IMR-90 (cell line): ENCODE measurements at regions not wholly inside any gene's neighbourhood (a gene's known extent, or its start where the extent isn't known, plus 50 kb on each side); places are given as distances from the start of the nearest gene placed in this dataset.

Source experiments
- ATAC-seq: fragments of 200-7000 bp; cut with Tn5 transposase; 2 replicates; pipeline ENCODE4 v1.9.1; 2020; ENCODE audit warnings: low read depth, mild to moderate bottlenecking, moderate library complexity
- BruUV-seq: library from RNA; stranded (reverse); fragments of 400-500 nt; replicated peaks from 2 replicates; lab custom pipeline; 2021; lab: Mats Ljungman, UMichigan
- CTCF ChIA-PET: fragments of 300-600 bp; formaldehyde crosslinking; extraction: SDS; loops from one replicate; lab custom pipeline; 2021; ENCODE audit warnings: antibody characterized with exemption; lab: Yijun Ruan, JAX
- POLR2A ChIA-PET: fragments of 300-600 bp; sonication (Branson Sonifier 250); formaldehyde crosslinking; loops from one replicate; lab custom pipeline; 2022; ENCODE audit warnings: antibody characterized with exemption; ENCODE audit not compliant: unreplicated experiment; lab: Charles Lee
- DNase-seq: peaks from one replicate; pipeline ENCODE4 v3.0.0; 2013
- H2AFZ ChIP-seq: replicated peaks from 2 replicates; pipeline ENCODE3; 2013; ENCODE audit warnings: low read length, mild to moderate bottlenecking; ENCODE audit not compliant: poor library complexity
- H2AK5ac ChIP-seq: 2 replicates; pipeline ENCODE4 v1.6.1; 2013; ENCODE audit warnings: low read depth, low read length, inconsistent platforms
- H2AK9ac ChIP-seq: replicated peaks from 2 replicates; pipeline ENCODE3; 2013; ENCODE audit warnings: mild to moderate bottlenecking, low read depth, low read length, moderate library complexity; ENCODE audit not compliant: poor library complexity
- H2BK120ac ChIP-seq: 2 replicates; pipeline ENCODE4 v1.6.1; 2013; ENCODE audit warnings: low read depth, low read length, inconsistent platforms
- H2BK15ac ChIP-seq: 3 replicates; pipeline ENCODE4 v1.6.1; 2013; ENCODE audit warnings: low read depth, low read length, inconsistent platforms
- H2BK20ac ChIP-seq: 2 replicates; pipeline ENCODE4 v1.6.1; 2013; ENCODE audit warnings: low read depth, mild to moderate bottlenecking, inconsistent platforms, low read length, moderate library complexity
- H2BK5ac ChIP-seq: 2 replicates; pipeline ENCODE4 v1.6.1; 2013; ENCODE audit warnings: mild to moderate bottlenecking, low read depth, low read length, inconsistent platforms; ENCODE audit not compliant: poor library complexity, severe bottlenecking
- H3K14ac ChIP-seq: replicated peaks from 2 replicates; pipeline ENCODE4 v1.6.1; 2013; ENCODE audit warnings: low read depth, low read length, inconsistent platforms
- H3K18ac ChIP-seq: 2 replicates; pipeline ENCODE4 v1.6.1; 2013; ENCODE audit warnings: low read depth, low read length, control low read depth
- H3K23ac ChIP-seq: 2 replicates; pipeline ENCODE4 v1.6.1; 2013; ENCODE audit warnings: low read depth, low read length, inconsistent platforms
- H3K27ac ChIP-seq: 2 replicates; pipeline ENCODE4 v1.5.1; 2013; ENCODE audit warnings: mild to moderate bottlenecking, control low read depth, low read length; ENCODE audit not compliant: insufficient read depth
- H3K27me3 ChIP-seq: 2 replicates; pipeline ENCODE4 v1.6.1; 2013; ENCODE audit warnings: low read length; ENCODE audit not compliant: control insufficient read depth, insufficient read depth
- H3K36me3 ChIP-seq: 2 replicates; pipeline ENCODE4 v1.6.1; 2013; ENCODE audit warnings: low read length, mixed read lengths; ENCODE audit not compliant: control insufficient read depth, insufficient read depth
- H3K4ac ChIP-seq: 2 replicates; pipeline ENCODE4 v1.6.1; 2013; ENCODE audit warnings: low read depth, low read length, inconsistent platforms
- H3K4me1 ChIP-seq: 2 replicates; pipeline ENCODE4 v1.6.1; 2013; ENCODE audit warnings: low read length, mixed read lengths; ENCODE audit not compliant: control insufficient read depth, insufficient read depth
- H3K4me2 ChIP-seq: 2 replicates; pipeline ENCODE4 v1.6.1; 2013; ENCODE audit warnings: low read depth, mild to moderate bottlenecking, control low read depth, low read length, moderate library complexity
- H3K4me3 ChIP-seq: 2 replicates; pipeline ENCODE4 v1.5.1; 2013; ENCODE audit warnings: low read depth, mild to moderate bottlenecking, control low read depth, low read length, moderate library complexity; ENCODE audit not compliant: insufficient read depth
- H3K56ac ChIP-seq: 2 replicates; pipeline ENCODE4 v1.6.1; 2013; ENCODE audit warnings: low read length, inconsistent platforms; ENCODE audit not compliant: insufficient read depth; ENCODE audit errors: extremely low read depth
- H3K79me1 ChIP-seq, 2 experiments: 2 replicates each; pipeline ENCODE4 v1.6.1; 2013; ENCODE audit warnings: low read length in 2 of 2, inconsistent platforms in 1 of 2, low read depth in 1 of 2
- H3K9ac ChIP-seq: 2 replicates; pipeline ENCODE4 v1.6.1; 2013; ENCODE audit warnings: low read depth, low read length, control low read depth
- H3K9me1 ChIP-seq: 2 replicates; pipeline ENCODE4 v1.6.1; 2013; ENCODE audit warnings: low read length, inconsistent platforms; ENCODE audit not compliant: insufficient read depth
- H3K9me3 ChIP-seq: 2 replicates; pipeline ENCODE4 v1.6.1; 2013; ENCODE audit warnings: low read length; ENCODE audit not compliant: control insufficient read depth, insufficient read depth
- H4K20me1 ChIP-seq: 2 replicates; pipeline ENCODE4 v1.6.1; 2013; ENCODE audit warnings: low read length, inconsistent platforms; ENCODE audit not compliant: insufficient read depth
- H4K5ac ChIP-seq: 2 replicates; pipeline ENCODE4 v1.6.1; 2013; ENCODE audit warnings: mild to moderate bottlenecking, low read depth, low read length, control low read depth
- H4K8ac ChIP-seq, 2 experiments: 2 replicates each; pipeline ENCODE4 v1.6.1; 2013; ENCODE audit warnings: low read depth in 2 of 2, low read length in 2 of 2, control low read depth in 1 of 2, inconsistent platforms in 1 of 2
- H4K91ac ChIP-seq: 2 replicates; pipeline ENCODE4 v1.6.1; 2013; ENCODE audit warnings: low read depth, low read length, inconsistent platforms; ENCODE audit not compliant: insufficient read depth
- MXI1 ChIP-seq: IDR thresholded peaks from 2 replicates; pipeline ENCODE4 v1.6.1; 2012; ENCODE audit warnings: low read depth, mild to moderate bottlenecking, low read length, moderate library complexity, borderline replicate concordance
- RCOR1 ChIP-seq: IDR thresholded peaks from 2 replicates; pipeline ENCODE4 v1.6.1; 2012; ENCODE audit warnings: mild to moderate bottlenecking, low read length, improper control_type of control experiment; ENCODE audit not compliant: insufficient replicate concordance
- RFX5 ChIP-seq: IDR thresholded peaks from 2 replicates; pipeline ENCODE4 v1.8.0; 2012; ENCODE audit warnings: low read depth, mild to moderate bottlenecking, low read length, moderate library complexity
- WGBS, 2 experiments: methylation state at CpG; one replicate each; pipeline versions ENCODE4 v1.1.5 to v1.1.7; 2013; ENCODE audit warnings: missing lambda C conversion rate in 2 of 2; ENCODE audit not compliant: insufficient read length in 1 of 2; ENCODE audit errors: extremely low coverage in 2 of 2; 5-methylcytosine and 5-hydroxymethylcytosine counted together
- dilution Hi-C: fragments of 300-500 bp; cut with HindIII; formaldehyde crosslinking; loops from one replicate; pipeline ENCODE4 v1.14.3; 2018; ENCODE audit warnings: low sequenced_read_pairs; ENCODE audit not compliant: unreplicated experiment
- in situ Hi-C: fragments of 300-500 bp; cut with MboI; formaldehyde crosslinking; loops from 3 replicates; pipeline ENCODE4 v1.14.3; 2019; ENCODE audit warnings: low sequenced_read_pairs, inconsistent platforms, mixed read lengths
- intact Hi-C: fragments of 100-400 bp; cut with micrococcal nuclease; formaldehyde crosslinking; loops from 2 replicates; pipeline ENCODE4 v1.10.0; 2022

- Histone ChIP-seq H3K79me1 (no peaks in the 10 kb centered on the region), H3K36me3 (no peaks in the 10 kb centered on the region), H3K4me2 (no peak overlapping the region), H3K23ac (no peak overlapping the region), H3K4me1 (no peaks in the 10 kb centered on the region), H3K9me3 (no peaks in the 10 kb centered on the region), H3K9me1 (no peaks in the 10 kb centered on the region), H4K91ac (no peak overlapping the region), H2AK5ac (no peak overlapping the region), H4K8ac (no peak overlapping the region), H2BK5ac (no peak overlapping the region), H3K18ac (no peak overlapping the region), H3K4me3 (no peak overlapping the region), H3K56ac (no peak overlapping the region), H3K14ac (no peak overlapping the region), H2BK120ac (no peak overlapping the region), H2BK20ac (no peak overlapping the region), H4K5ac (no peak overlapping the region), H4K20me1 (no peaks in the 10 kb centered on the region), H3K27ac (no peak overlapping the region), H3K4ac (no peak overlapping the region), H3K9ac (no peak overlapping the region), H3K27me3 (peaks cover 25% of the 10 kb centered on the region), H2AK9ac (no peak overlapping the region), H2AFZ (no peak overlapping the region), H2BK15ac (no peak overlapping the region)
- WGBS, 2 experiments: 89% methylated on average over 3 of the region's 9 CpGs; no CpG with 5 or more reads in 1 of the 2 experiments
- POLR2A ChIA-PET: no interaction called here
- in situ Hi-C loops: no loop called here
- CTCF ChIA-PET: interaction anchor here (0.6 kb wide), 2 partner anchors 320 to 659 kb away, joined by 3 to 4 read pairs; no protein-coding TSS in a partner anchor
- DNase-seq (no peak), ATAC-seq (no peak)
- dilution Hi-C loops: no loop called here
- intact Hi-C loops: no loop called here
- BruUV-seq: no TSS peak
- TF ChIP-seq RFX5 (no peak), RCOR1 (no peak), MXI1 (no peak)
These were observed 58.7 kb upstream of the STUM start for GRCh38 chr1:226489718-226490425.
